Neuronal stem cell (in vitro differentiated cells): ENCODE measurements at regions not wholly inside any gene's neighbourhood (a gene's known extent, or its start where the extent isn't known, plus 50 kb on each side); places are given as distances from the start of the nearest gene placed in this dataset.
"Not testable (repeated sequence)": the region's sequence is repeated elsewhere in the genome, so short reads cannot be mapped to it uniquely, and the experiment has no call there.

ENCODE experiments used
- DNase-seq: peaks from one replicate; pipeline ENCODE4 v3.0.0-alpha.2; 2013; ENCODE audit warnings: low spot score
- H2AFZ ChIP-seq: one replicate; pipeline ENCODE4 v1.6.1; 2013; ENCODE audit warnings: mild to moderate bottlenecking, low read length, inconsistent platforms
- H2AK5ac ChIP-seq: 2 replicates; pipeline ENCODE4 v1.6.1; 2013; ENCODE audit warnings: low read depth, mild to moderate bottlenecking, inconsistent platforms, low read length, moderate library complexity, mixed read lengths
- H2BK120ac ChIP-seq: 2 replicates; pipeline ENCODE4 v1.6.1; 2013; ENCODE audit warnings: low read depth, mild to moderate bottlenecking, inconsistent platforms, low read length, moderate library complexity, mixed read lengths
- H2BK12ac ChIP-seq: one replicate; pipeline ENCODE4 v1.6.1; 2013; ENCODE audit warnings: low read length, inconsistent platforms
- H2BK15ac ChIP-seq: 2 replicates; pipeline ENCODE4 v1.6.1; 2013; ENCODE audit warnings: mild to moderate bottlenecking, low read length, inconsistent platforms, mixed read lengths
- H2BK5ac ChIP-seq: one replicate; pipeline ENCODE4 v1.6.1; 2013; ENCODE audit warnings: inconsistent platforms, mild to moderate bottlenecking, low read length, moderate library complexity
- H3K14ac ChIP-seq: one replicate; pipeline ENCODE4 v1.6.1; 2013; ENCODE audit warnings: low read length, inconsistent platforms
- H3K18ac ChIP-seq: 2 replicates; pipeline ENCODE4 v1.6.1; 2013; ENCODE audit warnings: low read length, inconsistent platforms
- H3K23ac ChIP-seq: 2 replicates; pipeline ENCODE4 v1.6.1; 2013; ENCODE audit warnings: low read depth, mild to moderate bottlenecking, mixed read lengths, low read length, inconsistent platforms; ENCODE audit not compliant: poor library complexity
- H3K27ac ChIP-seq: replicated peaks from 3 replicates; pipeline ENCODE4 v1.5.1; 2013; ENCODE audit warnings: low read length, inconsistent platforms
- H3K27me3 ChIP-seq, 3 experiments: 2 replicates each; pipeline ENCODE4 v1.6.1; 2013; ENCODE audit warnings: low read length in 3 of 3, mild to moderate bottlenecking in 2 of 3, inconsistent platforms in 1 of 3, low read depth in 1 of 3, mixed read lengths in 1 of 3, moderate library complexity in 1 of 3; ENCODE audit not compliant: control insufficient read depth in 3 of 3, insufficient read depth in 3 of 3
- H3K36me3 ChIP-seq, 2 donors: replicated peaks in 1 of 2; 2 replicates each; pipeline ENCODE4 v1.6.1; 2013; ENCODE audit warnings: low read length in 2 of 2; ENCODE audit not compliant: control insufficient read depth in 2 of 2, insufficient read depth in 2 of 2
- H3K4ac ChIP-seq: 2 replicates; pipeline ENCODE4 v1.6.1; 2013; ENCODE audit warnings: inconsistent platforms, mild to moderate bottlenecking, low read length, moderate library complexity
- H3K4me1 ChIP-seq, 2 donors: 1 replicate in 1 of 2; 2 replicates in 1 of 2; pipeline ENCODE4 v1.6.1; 2013; ENCODE audit warnings: low read length in 2 of 2, low read depth in 1 of 2; ENCODE audit not compliant: control insufficient read depth in 2 of 2, insufficient read depth in 1 of 2
- H3K4me2 ChIP-seq: one replicate; pipeline ENCODE4 v1.6.1; 2013; ENCODE audit warnings: mild to moderate bottlenecking, low read length, inconsistent platforms; ENCODE audit not compliant: insufficient read depth, poor library complexity, severe bottlenecking
- H3K4me3 ChIP-seq, 2 donors: 2 replicates each; pipeline ENCODE4 v1.5.1; 2013; ENCODE audit warnings: low read length in 2 of 2, mild to moderate bottlenecking in 2 of 2, inconsistent platforms in 1 of 2, moderate library complexity in 1 of 2
- H3K79me1 ChIP-seq: one replicate; pipeline ENCODE4 v1.6.1; 2013; ENCODE audit warnings: low read depth, mild to moderate bottlenecking, inconsistent platforms, low read length, moderate library complexity
- H3K9ac ChIP-seq: one replicate; pipeline ENCODE4 v1.6.1; 2013; ENCODE audit warnings: mild to moderate bottlenecking, low read depth, low read length, inconsistent platforms; ENCODE audit not compliant: poor library complexity
- H3K9me3 ChIP-seq, 2 donors: replicated peaks in 1 of 2; 2 replicates each; pipeline versions ENCODE3 to v1.6.1; 2013; ENCODE audit warnings: low read length in 2 of 2, mild to moderate bottlenecking in 2 of 2, inconsistent platforms in 1 of 2, low read depth in 1 of 2, mixed read lengths in 1 of 2, moderate library complexity in 1 of 2; ENCODE audit not compliant: control insufficient read depth in 2 of 2, insufficient read depth in 1 of 2
- H4K8ac ChIP-seq: one replicate; pipeline ENCODE4 v1.6.1; 2013; ENCODE audit warnings: low read depth, mild to moderate bottlenecking, inconsistent platforms, low read length, moderate library complexity
- H4K91ac ChIP-seq: one replicate; pipeline ENCODE4 v1.6.1; 2013; ENCODE audit warnings: low read length, low read depth, mild to moderate bottlenecking, inconsistent platforms; ENCODE audit not compliant: poor library complexity
- WGBS, 2 donors: extraction: QIAGEN DNeasy Blood & Tissue Kit; methylation state at CpG; one replicate each; pipeline ENCODE4 v1.1.7; 2013; ENCODE audit warnings: missing lambda C conversion rate in 2 of 2, mixed read lengths in 1 of 2; ENCODE audit not compliant: insufficient read length in 2 of 2, insufficient replicate concordance in 1 of 2; ENCODE audit errors: extremely low coverage in 2 of 2; 5-methylcytosine and 5-hydroxymethylcytosine counted together

- Histone ChIP-seq H3K79me1 (no peaks in the 10 kb centered on the region), H3K14ac (no peak overlapping the region), H3K4me3 (no peak overlapping the region), H3K23ac (no peak overlapping the region), H3K4me1 (no peaks in the 10 kb centered on the region), H2BK12ac (no peak overlapping the region), H4K91ac (no peak overlapping the region), H4K8ac (no peak overlapping the region), H3K27ac (no peak overlapping the region), H2AK5ac (no peak overlapping the region), H2BK5ac (no peak overlapping the region), H2BK15ac (no peak overlapping the region), H2BK120ac (no peak overlapping the region), H3K4ac (no peak overlapping the region), H3K27me3 (no peaks in the 10 kb centered on the region), H3K4me2 (no peak overlapping the region), H3K36me3 (no peaks in the 10 kb centered on the region), H3K9me3 (no peaks in the 10 kb centered on the region), H3K18ac (no peak overlapping the region), H3K9ac (no peak overlapping the region), H2AFZ (no peak overlapping the region)
- DNase-seq: no peak
- no CpG with 5 or more reads among the region's 3 CpGs for WGBS, 2 donors
These were observed 871.8 kb upstream of the SLC35B3 start for GRCh38 chr6:9307187-9307586.

GRCh38 chr6:9295644-9296043, 860.3 kb upstream of the SLC35B3 start:
- no CpG with 5 or more reads among the region's 4 CpGs for WGBS, 2 donors
- Histone ChIP-seq H3K4me2 (no peak overlapping the region), H3K4me3 (no peak overlapping the region), H3K4ac (no peak overlapping the region), H2BK5ac (no peak overlapping the region), H3K36me3 (no peaks in the 10 kb centered on the region), H3K79me1 (no peaks in the 10 kb centered on the region), H3K14ac (no peak overlapping the region), H2AK5ac (no peak overlapping the region), H3K27ac (no peak overlapping the region), H4K91ac (no peak overlapping the region), H2BK120ac (no peak overlapping the region), H2BK15ac (no peak overlapping the region), H4K8ac (no peak overlapping the region), H3K4me1 (no peaks in the 10 kb centered on the region), H3K9ac (no peak overlapping the region), H3K23ac (no peak overlapping the region), H3K9me3 (peaks cover 0 to 2% of the 10 kb centered on the region in 2 donors), H2AFZ (no peak overlapping the region), H2BK12ac (no peak overlapping the region), H3K27me3 (no peaks in the 10 kb centered on the region), H3K18ac (no peak overlapping the region)
- no peak for DNase-seq

GRCh38 chr6:9292975-9293374, 857.6 kb upstream of the SLC35B3 start:
- Histone ChIP-seq H3K9me3 (peaks cover 0 to 2% of the 10 kb centered on the region in 2 donors), H3K18ac (no peak overlapping the region), H3K27ac (no peak overlapping the region), H3K23ac (no peak overlapping the region), H3K4ac (no peak overlapping the region), H3K79me1 (no peaks in the 10 kb centered on the region), H4K91ac (no peak overlapping the region), H3K4me2 (no peak overlapping the region), H2AK5ac (no peak overlapping the region), H4K8ac (no peak overlapping the region), H2BK5ac (no peak overlapping the region), H2BK15ac (no peak overlapping the region), H2AFZ (no peak overlapping the region), H3K9ac (no peak overlapping the region), H3K4me3 (no peak overlapping the region), H2BK12ac (no peak overlapping the region), H3K36me3 (no peaks in the 10 kb centered on the region), H3K27me3 (no peaks in the 10 kb centered on the region), H2BK120ac (no peak overlapping the region), H3K4me1 (no peaks in the 10 kb centered on the region), H3K14ac (no peak overlapping the region)
- DNase-seq: no peak
- WGBS, 2 donors: no CpG with 5 or more reads among the region's 3 CpGs

GRCh38 chr6:9290342-9290741, 855.0 kb upstream of the SLC35B3 start:
- not testable (repeated sequence) for H2BK15ac ChIP-seq
- no CpG with 5 or more reads among the region's 32 CpGs for WGBS, 2 donors

More at GRCh38 chr6:9290342-9290741, 855.0 kb upstream of the SLC35B3 start:
- not testable (repeated sequence) for H3K79me1 ChIP-seq, H3K36me3 ChIP-seq, H3K27ac ChIP-seq, H2AFZ ChIP-seq, H2BK12ac ChIP-seq, H3K4me2 ChIP-seq, H3K4me1 ChIP-seq, H3K14ac ChIP-seq, H2AK5ac ChIP-seq, H2BK5ac ChIP-seq, H3K9ac ChIP-seq, H4K8ac ChIP-seq, DNase-seq, H3K27me3 ChIP-seq, H3K4ac ChIP-seq, H3K23ac ChIP-seq, H3K9me3 ChIP-seq, H2BK120ac ChIP-seq, H3K4me3 ChIP-seq, H4K91ac ChIP-seq, H3K18ac ChIP-seq
